ENCODE measurements at regions not wholly inside any gene's neighbourhood (a gene's known extent, or its start where the extent isn't known, plus 50 kb on each side); places are given as distances from the start of the nearest gene placed in this dataset.
A peak's percentile ranks its signal among the peaks of the same experiment; 100 is the strongest.
"Not testable (repeated sequence)": the region's sequence is repeated elsewhere in the genome, so short reads cannot be mapped to it uniquely, and the experiment has no call there.

GRCh38 chr17:83205387-83206035 lies 126.1 kb downstream of the METRNL start:
- DNase-seq, result peak; percentile 64
- H3K27ac ChIP-seq; H3K9me3 ChIP-seq (ENCODE audit: low read depth); in situ Hi-C loops (cut with MboI); H3K9ac ChIP-seq; H3K4me3 ChIP-seq; H3K27me3 ChIP-seq (replicated peaks; ENCODE audit: insufficient read depth); H2AFZ ChIP-seq; H3K9me2 ChIP-seq (ENCODE audit: insufficient read depth); H3K4me2 ChIP-seq (ENCODE audit: unreplicated experiment); H3K79me2 ChIP-seq (ENCODE audit: insufficient read depth); H3K36me3 ChIP-seq (ENCODE audit: low read depth); H4K20me1 ChIP-seq (ENCODE audit: insufficient read depth): not testable (repeated sequence)
- Histone ChIP-seq H3F3A (ENCODE audit: insufficient read depth) (peaks cover 30% of the 10 kb centered on the region), H3K4me1 (ENCODE audit: insufficient read depth) (peaks cover 31% of the 10 kb centered on the region)
- WGBS, 2 experiments (ENCODE audit: low coverage in 1 of 2, low lambda C conversion rate in 2 of 2, missing lambda C conversion rate in 2 of 2), result 29 to 42% methylated on average over 12 to 29 of the region's 50 CpGs

GRCh38 chr17:83206036-83206394 lies 126.6 kb downstream of the METRNL start:
- peaks cover 25% of the 10 kb centered on the region for H3F3A ChIP-seq (ENCODE audit: insufficient read depth)
- H3K9me2 ChIP-seq (ENCODE audit: insufficient read depth); H3K9me3 ChIP-seq (ENCODE audit: low read depth); H3K27me3 ChIP-seq (replicated peaks; ENCODE audit: insufficient read depth); H3K36me3 ChIP-seq (ENCODE audit: low read depth); H3K9ac ChIP-seq; H2AFZ ChIP-seq; H3K79me2 ChIP-seq (ENCODE audit: insufficient read depth); H3K4me3 ChIP-seq; in situ Hi-C loops (cut with MboI); DNase-seq; H3K4me2 ChIP-seq (ENCODE audit: unreplicated experiment); H4K20me1 ChIP-seq (ENCODE audit: insufficient read depth); H3K27ac ChIP-seq: not testable (repeated sequence)
- WGBS, 2 experiments (ENCODE audit: low coverage in 1 of 2, low lambda C conversion rate in 2 of 2, missing lambda C conversion rate in 2 of 2), result 53 to 55% methylated on average over 2 of the region's 3 CpGs
- H3K4me1 ChIP-seq (ENCODE audit: insufficient read depth), result peaks cover 26% of the 10 kb centered on the region

GRCh38 chr17:83206819-83207588 lies 127.6 kb downstream of the METRNL start:
- H4K20me1 ChIP-seq (ENCODE audit: insufficient read depth); H3K36me3 ChIP-seq (ENCODE audit: low read depth); DNase-seq; H3K79me2 ChIP-seq (ENCODE audit: insufficient read depth); H3K27ac ChIP-seq; H3K4me2 ChIP-seq (ENCODE audit: unreplicated experiment); H2AFZ ChIP-seq; H3K9me3 ChIP-seq (ENCODE audit: low read depth); H3K9ac ChIP-seq; H3K27me3 ChIP-seq (replicated peaks; ENCODE audit: insufficient read depth); in situ Hi-C loops (cut with MboI); H3K4me3 ChIP-seq; H3K9me2 ChIP-seq (ENCODE audit: insufficient read depth): not testable (repeated sequence)
- Histone ChIP-seq H3F3A (ENCODE audit: insufficient read depth) (peaks cover 18% of the 10 kb centered on the region), H3K4me1 (ENCODE audit: insufficient read depth) (peaks cover 22% of the 10 kb centered on the region)
- whole genome bisulfite sequencing, 2 experiments (ENCODE audit: low coverage in 1 of 2, low lambda C conversion rate in 2 of 2, missing lambda C conversion rate in 2 of 2), result 73 to 82% methylated on average over 10 of the region's 15 CpGs

- H3K27me3 ChIP-seq (replicated peaks; ENCODE audit: insufficient read depth); in situ Hi-C loops (cut with MboI); H3K4me2 ChIP-seq (ENCODE audit: unreplicated experiment); H3K4me3 ChIP-seq; H4K20me1 ChIP-seq (ENCODE audit: insufficient read depth); H2AFZ ChIP-seq; H3K9ac ChIP-seq; H3K9me2 ChIP-seq (ENCODE audit: insufficient read depth); H3K9me3 ChIP-seq (ENCODE audit: low read depth); H3K4me1 ChIP-seq (ENCODE audit: insufficient read depth); H3K36me3 ChIP-seq (ENCODE audit: low read depth); H3K79me2 ChIP-seq (ENCODE audit: insufficient read depth); H3F3A ChIP-seq (ENCODE audit: insufficient read depth); H3K27ac ChIP-seq: not testable (repeated sequence)
- WGBS, 2 experiments (ENCODE audit: low coverage in 1 of 2, low lambda C conversion rate in 2 of 2, missing lambda C conversion rate in 2 of 2), result 33% methylated on average over 1 of the region's 1 CpG; no CpG with 5 or more reads in 1 of the 2 experiments
- DNase-seq, result peak; percentile 54
Observed at GRCh38 chr17:83247001-83247400, 167.6 kb downstream of the METRNL start.

Data from GM23248 (cell line).